GM20431 (cell line): ENCODE measurements at regions not wholly inside any gene's neighbourhood (a gene's known extent, or its start where the extent isn't known, plus 50 kb on each side); places are given as distances from the start of the nearest gene placed in this dataset.
"Not testable (repeated sequence)": the region's sequence is repeated elsewhere in the genome, so short reads cannot be mapped to it uniquely, and the experiment has no call there.

Source experiments
- in situ Hi-C: fragments of 300-500 bp; cut with MseI, MboI; formaldehyde crosslinking; loops from one replicate; pipeline ENCODE4 v1.15.0; 2020; ENCODE audit warnings: low sequenced_read_pairs; ENCODE audit not compliant: unreplicated experiment

- in situ Hi-C loops, result no loop called here
Observed at GRCh38 chr13:22871231-22871630, 309.5 kb upstream of the SGCG start.

GRCh38 chr13:22874839-22875238, 305.9 kb upstream of the SGCG start:
- in situ Hi-C loops, result no loop called here

DNA sequence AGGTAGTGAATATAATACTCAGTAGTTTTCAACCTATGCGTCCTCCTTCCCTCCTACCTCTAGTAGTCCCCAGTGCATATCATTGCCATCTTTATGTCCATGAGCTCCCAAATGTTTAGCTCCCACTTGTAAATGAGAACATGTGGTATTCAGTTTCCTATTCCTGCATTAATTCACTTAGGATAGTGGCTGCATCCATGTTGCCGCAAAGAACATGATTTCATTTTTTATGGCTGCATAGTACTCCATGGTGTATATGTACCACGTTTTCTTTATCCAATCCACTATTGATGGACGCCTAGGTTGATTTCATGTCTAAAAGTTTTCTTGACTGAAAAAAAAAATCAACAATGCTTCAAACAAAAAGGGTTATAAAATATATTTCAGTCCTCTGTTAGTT, 303.4 kb upstream of the SGCG start:
- in situ Hi-C loops, result no loop called here

DNA sequence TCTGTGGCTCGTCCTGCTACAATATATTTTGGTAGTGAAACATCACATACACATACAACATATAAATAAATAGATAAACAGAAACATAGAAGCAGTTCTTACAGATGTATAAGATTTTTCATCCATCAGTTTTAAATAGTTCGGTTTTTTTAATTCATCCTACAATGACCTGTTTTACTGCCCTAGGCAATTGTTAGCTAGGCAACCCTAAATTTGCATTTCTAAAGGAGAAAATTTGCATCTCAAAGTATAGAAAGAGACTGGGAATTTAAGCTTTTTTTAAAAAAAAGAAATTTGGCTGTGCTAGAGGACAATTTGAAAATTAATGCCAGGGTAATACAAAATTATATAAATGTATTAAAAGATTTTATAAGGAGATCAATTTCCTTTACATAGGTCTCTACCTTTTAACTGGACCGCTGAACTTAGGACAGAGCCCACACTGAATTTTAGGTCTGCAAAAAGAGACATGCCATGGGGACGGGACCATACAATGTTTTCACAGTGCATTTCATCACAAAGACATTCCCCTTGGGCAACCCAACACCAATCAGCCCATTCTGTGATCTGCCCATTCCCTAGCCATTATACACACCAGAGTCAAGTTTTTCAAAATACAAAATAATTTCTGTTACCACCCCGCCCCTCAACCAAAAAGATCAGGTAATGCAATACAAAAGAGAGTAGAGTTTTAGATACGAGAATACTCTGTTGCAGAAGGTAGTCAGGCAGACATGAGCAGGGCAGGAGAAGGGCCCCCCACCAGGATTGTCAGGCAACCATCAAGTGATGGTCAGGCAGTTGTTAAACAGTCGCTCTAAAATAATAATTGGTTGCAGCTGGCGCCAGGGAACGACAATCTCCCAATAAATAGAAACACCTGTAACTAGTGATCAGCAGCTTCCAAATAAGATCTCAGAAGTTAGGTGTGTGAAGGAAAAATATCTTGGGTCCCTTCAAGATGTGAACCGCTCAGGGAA, 299.7 kb upstream of the SGCG start:
- in situ Hi-C loops, result no loop called here

DNA sequence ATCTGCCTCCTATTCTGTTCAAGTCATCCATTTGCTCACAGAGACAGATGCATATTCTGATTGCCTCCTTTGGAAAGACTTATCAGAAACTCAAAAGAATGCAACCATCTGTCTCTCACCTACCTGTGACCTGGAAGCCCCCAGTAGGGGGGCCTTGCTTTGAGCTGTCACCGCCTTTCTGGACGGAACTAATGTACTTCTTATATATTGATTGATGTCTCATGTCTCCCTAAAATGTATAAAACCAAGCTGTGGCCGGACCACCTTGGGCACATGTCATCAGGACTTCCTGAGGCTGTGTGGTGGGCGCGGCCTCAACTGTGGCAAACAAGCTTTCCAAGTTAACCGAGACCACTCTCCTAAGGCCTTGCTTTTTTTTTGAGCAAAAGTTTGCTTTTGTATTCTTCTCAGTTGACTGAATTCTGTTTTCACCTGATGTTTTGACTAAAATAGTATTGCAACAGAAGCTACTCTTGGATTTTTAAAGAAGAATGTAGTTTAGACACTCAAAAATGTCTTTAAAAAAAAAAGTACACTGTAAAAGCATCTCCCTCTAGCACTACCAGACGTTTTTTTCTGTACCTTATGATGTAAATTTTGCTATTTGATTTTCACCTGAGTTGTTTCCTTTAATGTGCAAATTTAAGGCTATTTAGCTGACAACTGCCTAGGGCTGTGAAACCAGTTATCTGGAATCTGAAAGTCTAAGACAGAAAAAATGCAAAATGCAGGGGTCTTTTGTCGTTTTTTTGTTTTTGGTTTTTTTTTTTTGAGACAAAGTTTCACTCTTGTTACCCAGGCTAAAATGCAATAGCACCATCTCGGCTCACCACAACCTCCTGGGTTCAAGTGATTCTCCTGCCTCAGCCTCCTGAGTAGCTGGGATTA, 298.8 kb upstream of the SGCG start:
- in situ Hi-C loops, result not testable (repeated sequence)

- in situ Hi-C loops, result no loop called here
Observed at GRCh38 chr13:22883262-22883840, 297.4 kb upstream of the SGCG start.

GRCh38 chr13:22883956-22884355, 296.8 kb upstream of the SGCG start:
- in situ Hi-C loops, result no loop called here

GRCh38 chr13:22886061-22886460, 294.7 kb upstream of the SGCG start:
- in situ Hi-C loops, result not testable (repeated sequence)

DNA sequence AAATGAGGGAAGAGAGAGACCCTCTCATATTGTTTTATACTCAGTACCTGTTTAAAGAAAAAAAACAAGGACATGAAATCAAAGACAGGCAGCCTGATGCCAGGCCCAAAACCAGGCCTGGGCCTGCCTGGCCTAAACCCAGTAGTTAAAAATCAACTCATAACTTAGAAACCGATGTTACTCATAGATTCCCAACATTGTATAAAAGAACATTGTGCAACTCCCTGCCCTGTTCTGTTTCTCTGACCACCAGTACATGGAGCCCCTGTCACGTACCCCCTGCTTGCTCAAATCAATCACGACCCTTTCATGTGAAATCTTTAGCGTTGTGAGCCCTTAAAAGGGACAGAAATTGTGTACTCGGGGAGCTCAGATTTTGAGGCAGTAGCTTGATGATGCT, 291.4 kb upstream of the SGCG start:
- in situ Hi-C loops, result not testable (repeated sequence)

GRCh38 chr13:22893204-22893603, 287.6 kb upstream of the SGCG start:
- in situ Hi-C loops, result no loop called here

GRCh38 chr13:22893777-22894176, 287.0 kb upstream of the SGCG start:
- in situ Hi-C loops, result no loop called here

DNA sequence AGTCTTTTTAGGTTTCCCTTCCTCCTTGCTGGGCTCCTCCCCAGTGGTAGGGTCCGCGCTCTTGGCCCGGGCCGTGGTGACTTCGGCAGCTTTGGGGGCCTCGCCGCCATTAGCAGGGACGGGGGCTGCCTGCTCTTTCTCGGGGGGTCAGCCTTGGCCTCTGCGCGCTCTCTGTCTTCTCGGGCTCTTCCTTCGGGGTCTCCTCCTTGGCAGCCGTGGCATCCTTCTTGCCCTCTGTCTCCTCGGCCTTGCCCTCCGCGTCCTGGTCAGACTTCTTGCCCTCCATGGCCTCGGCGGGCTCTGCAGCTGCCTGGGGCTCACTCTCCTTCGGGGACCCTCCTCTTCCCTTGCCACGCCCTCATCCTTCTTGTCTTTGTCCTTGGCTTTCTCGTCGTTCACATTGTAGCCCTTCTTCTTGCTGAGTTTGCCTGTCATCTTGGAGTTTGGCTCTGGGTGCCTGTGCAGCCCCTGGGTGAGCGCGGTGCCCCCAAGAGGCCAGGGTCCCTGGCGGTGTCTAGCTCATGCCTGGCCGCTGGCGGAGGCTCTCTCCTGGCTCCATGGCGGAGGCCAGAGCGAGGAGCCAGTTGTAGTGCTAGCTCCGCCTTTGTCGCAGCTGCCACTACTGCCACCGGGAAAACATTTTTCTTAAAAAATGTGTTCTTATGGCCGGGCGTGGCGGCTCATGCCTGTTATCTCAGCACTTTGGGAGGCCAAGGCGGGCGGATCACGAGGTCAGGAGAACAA, 283.0 kb upstream of the SGCG start:
- in situ Hi-C loops, result no loop called here

DNA sequence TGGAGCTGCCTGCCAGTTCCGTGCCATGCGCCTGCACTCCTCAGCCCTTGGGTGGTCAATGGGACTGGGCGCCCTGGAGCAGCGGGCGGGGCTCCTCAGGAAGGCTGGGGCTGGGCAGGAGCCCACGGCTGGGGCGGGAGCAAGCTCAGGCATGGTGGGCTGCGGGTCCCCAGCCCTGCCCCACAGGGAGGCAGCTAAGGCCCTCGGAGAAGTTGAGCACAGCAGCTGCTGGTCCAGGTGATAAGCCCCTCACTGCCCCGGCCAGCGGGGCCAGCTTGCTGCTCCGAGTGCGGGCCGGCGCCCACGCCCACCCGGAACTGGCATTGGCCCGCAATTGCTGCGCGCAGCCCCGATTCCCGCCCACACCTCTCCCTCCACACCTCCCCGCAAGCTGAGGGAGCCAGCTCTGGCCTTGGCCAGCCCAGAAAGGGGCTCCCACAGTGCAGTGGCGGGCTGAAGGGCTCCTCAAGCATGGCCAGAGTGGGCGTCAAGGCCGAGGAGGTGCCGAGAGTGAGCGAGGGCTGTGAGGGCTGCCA, 280.3 kb upstream of the SGCG start:
- in situ Hi-C loops, result loop anchor here (25.0 kb wide), 1 partner anchor 1437 kb away; no protein-coding TSS in a partner anchor

GRCh38 chr13:22903301-22903700, 277.5 kb upstream of the SGCG start:
- in situ Hi-C loops, result loop anchor here (25.0 kb wide), 1 partner anchor 1434 kb away; no protein-coding TSS in a partner anchor

DNA sequence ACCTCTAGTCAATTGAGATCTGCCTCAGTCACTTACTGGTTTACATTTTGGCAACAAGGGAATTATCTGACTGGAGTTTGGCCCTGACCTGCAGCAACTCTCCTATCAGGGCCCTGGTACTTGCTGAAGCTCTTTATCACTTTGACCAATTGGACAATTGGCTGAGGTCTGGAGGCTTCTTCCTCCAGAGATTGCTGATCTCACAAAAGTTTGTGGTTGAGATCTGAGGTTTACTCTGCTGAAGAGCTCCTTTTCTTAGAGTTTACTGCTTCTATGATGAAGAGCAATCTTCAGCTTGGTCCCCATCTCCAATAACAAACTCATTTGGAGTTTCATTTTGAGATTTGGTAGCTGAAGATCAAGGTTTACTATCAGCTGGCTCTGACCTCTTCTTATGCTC, 276.9 kb upstream of the SGCG start:
- in situ Hi-C loops, result loop anchor here (25.0 kb wide), 1 partner anchor 1433 kb away; no protein-coding TSS in a partner anchor

DNA sequence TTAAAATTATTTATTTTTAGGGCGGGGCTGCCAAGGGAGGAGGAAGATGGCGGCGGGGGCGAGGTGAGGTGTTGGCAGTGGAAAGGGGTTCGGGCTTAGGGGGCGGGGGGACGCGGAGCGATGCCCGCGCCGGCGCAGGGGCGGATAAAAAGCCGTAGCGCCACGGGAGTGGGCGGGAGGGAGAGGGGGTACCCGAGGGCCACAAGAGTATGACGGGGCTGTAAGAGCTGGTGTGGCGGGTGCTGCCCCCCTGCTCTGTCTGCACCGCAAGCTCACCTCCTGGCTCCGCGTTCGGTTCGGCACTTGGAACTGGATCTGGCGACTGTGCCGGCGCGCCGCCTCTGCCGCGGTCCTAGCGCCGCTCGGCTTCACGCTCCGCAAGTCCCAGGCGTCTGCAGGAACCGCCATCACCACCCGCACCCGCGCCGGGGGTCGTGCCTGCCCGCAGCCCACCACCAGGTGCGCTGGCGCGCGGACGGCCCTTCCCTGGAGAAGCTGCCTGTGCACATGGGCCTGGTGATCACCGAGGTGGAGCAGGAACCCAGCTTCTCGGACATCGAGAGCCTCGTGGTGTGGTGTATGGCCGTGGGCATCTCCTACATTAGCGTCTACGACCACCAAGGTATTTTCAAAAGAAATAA, 265.2 kb upstream of the SGCG start:
- in situ Hi-C loops, result loop anchor here (25.0 kb wide), 1 partner anchor 1422 kb away; no protein-coding TSS in a partner anchor

DNA sequence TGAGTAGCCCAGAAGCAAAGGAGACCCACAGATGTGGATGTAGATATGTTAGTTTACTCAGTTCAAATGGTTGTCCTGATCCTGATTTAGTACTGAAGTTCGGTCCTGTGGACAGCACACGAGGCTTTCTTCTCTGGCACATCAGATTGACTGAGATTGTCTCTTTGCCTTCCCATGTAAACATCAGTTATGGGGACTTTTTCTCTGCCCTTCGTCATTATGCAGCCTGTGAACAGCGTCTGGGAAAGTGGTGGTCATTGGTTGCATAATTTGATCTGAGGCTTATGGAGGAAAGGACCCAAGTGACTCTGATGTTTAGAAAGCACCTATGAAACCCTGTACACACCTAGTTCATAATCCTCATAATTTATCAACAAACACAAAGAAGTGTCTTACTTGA, 264.5 kb upstream of the SGCG start:
- in situ Hi-C loops, result loop anchor here (25.0 kb wide), 1 partner anchor 1421 kb away; no protein-coding TSS in a partner anchor

- in situ Hi-C loops, result no loop called here
Observed at GRCh38 chr13:22925881-22926747, 254.7 kb upstream of the SGCG start.
